ENCODE measurements at regions not wholly inside any gene's neighbourhood (a gene's known extent, or its start where the extent isn't known, plus 50 kb on each side); places are given as distances from the start of the nearest gene placed in this dataset.
"Not testable (repeated sequence)": the region's sequence is repeated elsewhere in the genome, so short reads cannot be mapped to it uniquely, and the experiment has no call there.

DNA sequence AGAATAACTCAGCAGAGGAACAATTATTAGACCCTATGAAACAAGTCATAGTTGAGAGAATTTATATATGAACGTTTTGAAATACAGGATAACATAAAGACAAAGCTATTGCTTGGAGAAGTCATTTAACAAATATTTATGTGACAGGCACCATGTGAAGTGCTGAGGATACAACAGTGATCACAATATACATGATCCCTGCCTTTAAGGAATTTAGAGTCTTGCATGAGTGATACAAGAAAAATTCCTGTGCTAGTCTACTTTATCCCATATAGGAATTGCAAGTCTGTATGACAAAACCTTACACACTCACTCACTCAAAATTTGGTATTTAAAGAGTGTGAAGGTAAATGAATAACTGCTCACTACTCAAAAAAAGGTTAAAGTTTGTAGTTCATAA lies 94.5 kb upstream of the NOTCH2NLA start:
- TF ChIP-seq, protein P1, sequence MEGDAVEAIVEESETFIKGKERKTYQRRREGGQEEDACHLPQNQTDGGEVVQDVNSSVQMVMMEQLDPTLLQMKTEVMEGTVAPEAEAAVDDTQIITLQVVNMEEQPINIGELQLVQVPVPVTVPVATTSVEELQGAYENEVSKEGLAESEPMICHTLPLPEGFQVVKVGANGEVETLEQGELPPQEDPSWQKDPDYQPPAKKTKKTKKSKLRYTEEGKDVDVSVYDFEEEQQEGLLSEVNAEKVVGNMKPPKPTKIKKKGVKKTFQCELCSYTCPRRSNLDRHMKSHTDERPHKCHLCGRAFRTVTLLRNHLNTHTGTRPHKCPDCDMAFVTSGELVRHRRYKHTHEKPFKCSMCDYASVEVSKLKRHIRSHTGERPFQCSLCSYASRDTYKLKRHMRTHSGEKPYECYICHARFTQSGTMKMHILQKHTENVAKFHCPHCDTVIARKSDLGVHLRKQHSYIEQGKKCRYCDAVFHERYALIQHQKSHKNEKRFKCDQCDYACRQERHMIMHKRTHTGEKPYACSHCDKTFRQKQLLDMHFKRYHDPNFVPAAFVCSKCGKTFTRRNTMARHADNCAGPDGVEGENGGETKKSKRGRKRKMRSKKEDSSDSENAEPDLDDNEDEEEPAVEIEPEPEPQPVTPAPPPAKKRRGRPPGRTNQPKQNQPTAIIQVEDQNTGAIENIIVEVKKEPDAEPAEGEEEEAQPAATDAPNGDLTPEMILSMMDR (conservative IDR thresholded peaks at IDR 0.05 in 1 of 2, IDR thresholded peaks at IDR 0.05 in 1 of 2; ENCODE audit: extremely low read depth in 1 of 2, insufficient read depth in 1 of 2, low read depth in 1 of 2, low read length in 2 of 2): not testable (repeated sequence)
- not testable (repeated sequence) for TF ChIP-seq EZH2 (IDR thresholded peaks at IDR 0.05; ENCODE audit: borderline replicate concordance, low read length)
